ENCODE measurements at regions not wholly inside any gene's neighbourhood (a gene's known extent, or its start where the extent isn't known, plus 50 kb on each side); places are given as distances from the start of the nearest gene placed in this dataset.

GRCh38 chr7:94054130-94054529 is 50.0 kb upstream of the BET1 start:
- no peaks in the 10 kb centered on the region for H3K9me3 ChIP-seq (ENCODE audit: insufficient read depth, low read depth, low read length)
- H3K27me3 ChIP-seq (ENCODE audit: insufficient read depth, low read length): no peaks in the 10 kb centered on the region
- H3K4me1 ChIP-seq (ENCODE audit: insufficient read depth, low read length): peaks cover 13% of the 10 kb centered on the region
- H3K4me3 ChIP-seq (ENCODE audit: low read length): no peak overlapping the region
- H3K36me3 ChIP-seq (ENCODE audit: insufficient read depth, low read depth, low read length): no peaks in the 10 kb centered on the region
- no peak overlapping the region for H3K9ac ChIP-seq (ENCODE audit: low read depth, low read length)
- no peak overlapping the region for H3K27ac ChIP-seq (ENCODE audit: low read length)

GRCh38 chr7:94055963-94056362 is 51.8 kb upstream of the BET1 start:
- no peak overlapping the region for H3K4me3 ChIP-seq (ENCODE audit: low read length)
- no peak overlapping the region for H3K27ac ChIP-seq (ENCODE audit: low read length)
- no peaks in the 10 kb centered on the region for H3K27me3 ChIP-seq (ENCODE audit: insufficient read depth, low read length)
- H3K9ac ChIP-seq (ENCODE audit: low read depth, low read length): no peak overlapping the region
- H3K4me1 ChIP-seq (ENCODE audit: insufficient read depth, low read length): peaks cover 9% of the 10 kb centered on the region
- no peaks in the 10 kb centered on the region for H3K36me3 ChIP-seq (ENCODE audit: insufficient read depth, low read depth, low read length)
- no peaks in the 10 kb centered on the region for H3K9me3 ChIP-seq (ENCODE audit: insufficient read depth, low read depth, low read length)

GRCh38 chr7:94056796-94057207 is 52.6 kb upstream of the BET1 start:
- Histone ChIP-seq H3K27ac (ENCODE audit: low read length) (no peak overlapping the region), H3K4me1 (ENCODE audit: insufficient read depth, low read length) (peaks cover 9% of the 10 kb centered on the region), H3K9ac (ENCODE audit: low read depth, low read length) (no peak overlapping the region), H3K9me3 (ENCODE audit: insufficient read depth, low read depth, low read length) (no peaks in the 10 kb centered on the region), H3K27me3 (ENCODE audit: insufficient read depth, low read length) (no peaks in the 10 kb centered on the region), H3K4me3 (ENCODE audit: low read length) (no peak overlapping the region), H3K36me3 (ENCODE audit: insufficient read depth, low read depth, low read length) (no peaks in the 10 kb centered on the region)

- Histone ChIP-seq H3K9ac (ENCODE audit: low read depth, low read length) (no peak overlapping the region), H3K27me3 (ENCODE audit: insufficient read depth, low read length) (no peaks in the 10 kb centered on the region), H3K36me3 (ENCODE audit: insufficient read depth, low read depth, low read length) (no peaks in the 10 kb centered on the region), H3K9me3 (ENCODE audit: insufficient read depth, low read depth, low read length) (no peaks in the 10 kb centered on the region), H3K4me3 (ENCODE audit: low read length) (no peak overlapping the region), H3K4me1 (ENCODE audit: insufficient read depth, low read length) (peaks cover 7% of the 10 kb centered on the region), H3K27ac (ENCODE audit: low read length) (no peak overlapping the region)
Observed at GRCh38 chr7:94057955-94058354, 53.8 kb upstream of the BET1 start.

GRCh38 chr7:94059746-94060145 is 55.6 kb upstream of the BET1 start:
- no peaks in the 10 kb centered on the region for H3K4me1 ChIP-seq (ENCODE audit: insufficient read depth, low read length)
- no peak overlapping the region for H3K4me3 ChIP-seq (ENCODE audit: low read length)
- no peak overlapping the region for H3K27ac ChIP-seq (ENCODE audit: low read length)
- no peak overlapping the region for H3K9ac ChIP-seq (ENCODE audit: low read depth, low read length)
- H3K9me3 ChIP-seq (ENCODE audit: insufficient read depth, low read depth, low read length): no peaks in the 10 kb centered on the region
- H3K27me3 ChIP-seq (ENCODE audit: insufficient read depth, low read length): no peaks in the 10 kb centered on the region
- H3K36me3 ChIP-seq (ENCODE audit: insufficient read depth, low read depth, low read length): no peaks in the 10 kb centered on the region

GRCh38 chr7:94060752-94061151 is 56.6 kb upstream of the BET1 start:
- Histone ChIP-seq H3K4me1 (ENCODE audit: insufficient read depth, low read length) (no peaks in the 10 kb centered on the region), H3K9me3 (ENCODE audit: insufficient read depth, low read depth, low read length) (no peaks in the 10 kb centered on the region), H3K4me3 (ENCODE audit: low read length) (no peak overlapping the region), H3K27ac (ENCODE audit: low read length) (no peak overlapping the region), H3K36me3 (ENCODE audit: insufficient read depth, low read depth, low read length) (no peaks in the 10 kb centered on the region), H3K27me3 (ENCODE audit: insufficient read depth, low read length) (no peaks in the 10 kb centered on the region), H3K9ac (ENCODE audit: low read depth, low read length) (no peak overlapping the region)

- H3K36me3 ChIP-seq (ENCODE audit: insufficient read depth, low read depth, low read length): no peaks in the 10 kb centered on the region
- H3K4me3 ChIP-seq (ENCODE audit: low read length): no peak overlapping the region
- no peaks in the 10 kb centered on the region for H3K4me1 ChIP-seq (ENCODE audit: insufficient read depth, low read length)
- no peaks in the 10 kb centered on the region for H3K9me3 ChIP-seq (ENCODE audit: insufficient read depth, low read depth, low read length)
- no peaks in the 10 kb centered on the region for H3K27me3 ChIP-seq (ENCODE audit: insufficient read depth, low read length)
- no peak overlapping the region for H3K9ac ChIP-seq (ENCODE audit: low read depth, low read length)
- H3K27ac ChIP-seq (ENCODE audit: low read length): no peak overlapping the region
Observed at GRCh38 chr7:94061326-94061725, 57.2 kb upstream of the BET1 start.

GRCh38 chr7:94062372-94062771 is 58.2 kb upstream of the BET1 start:
- H3K27ac ChIP-seq (ENCODE audit: low read length): no peak overlapping the region
- no peak overlapping the region for H3K4me3 ChIP-seq (ENCODE audit: low read length)
- no peaks in the 10 kb centered on the region for H3K4me1 ChIP-seq (ENCODE audit: insufficient read depth, low read length)
- no peaks in the 10 kb centered on the region for H3K9me3 ChIP-seq (ENCODE audit: insufficient read depth, low read depth, low read length)
- H3K27me3 ChIP-seq (ENCODE audit: insufficient read depth, low read length): no peaks in the 10 kb centered on the region
- no peaks in the 10 kb centered on the region for H3K36me3 ChIP-seq (ENCODE audit: insufficient read depth, low read depth, low read length)
- no peak overlapping the region for H3K9ac ChIP-seq (ENCODE audit: low read depth, low read length)

- H3K27ac ChIP-seq (ENCODE audit: low read length): no peak overlapping the region
- no peaks in the 10 kb centered on the region for H3K27me3 ChIP-seq (ENCODE audit: insufficient read depth, low read length)
- no peaks in the 10 kb centered on the region for H3K4me1 ChIP-seq (ENCODE audit: insufficient read depth, low read length)
- H3K36me3 ChIP-seq (ENCODE audit: insufficient read depth, low read depth, low read length): no peaks in the 10 kb centered on the region
- H3K4me3 ChIP-seq (ENCODE audit: low read length): no peak overlapping the region
- no peaks in the 10 kb centered on the region for H3K9me3 ChIP-seq (ENCODE audit: insufficient read depth, low read depth, low read length)
- H3K9ac ChIP-seq (ENCODE audit: low read depth, low read length): no peak overlapping the region
Observed at GRCh38 chr7:94064541-94065191, 60.5 kb upstream of the BET1 start.

GRCh38 chr7:94067047-94067446 is 62.9 kb upstream of the BET1 start:
- H3K27ac ChIP-seq (ENCODE audit: low read length): no peak overlapping the region
- H3K27me3 ChIP-seq (ENCODE audit: insufficient read depth, low read length): no peaks in the 10 kb centered on the region
- H3K4me1 ChIP-seq (ENCODE audit: insufficient read depth, low read length): no peaks in the 10 kb centered on the region

GRCh38 chr7:94067506-94067905 is 63.4 kb upstream of the BET1 start:
- no peak overlapping the region for H3K9ac ChIP-seq (ENCODE audit: low read depth, low read length)
- H3K4me3 ChIP-seq (ENCODE audit: low read length): no peak overlapping the region
- H3K27ac ChIP-seq (ENCODE audit: low read length): no peak overlapping the region
- H3K36me3 ChIP-seq (ENCODE audit: insufficient read depth, low read depth, low read length): no peaks in the 10 kb centered on the region
- no peaks in the 10 kb centered on the region for H3K27me3 ChIP-seq (ENCODE audit: insufficient read depth, low read length)
- H3K4me1 ChIP-seq (ENCODE audit: insufficient read depth, low read length): no peaks in the 10 kb centered on the region
- H3K9me3 ChIP-seq (ENCODE audit: insufficient read depth, low read depth, low read length): no peaks in the 10 kb centered on the region

More at GRCh38 chr7:94067047-94067446, 62.9 kb upstream of the BET1 start:
- Histone ChIP-seq H3K9me3 (ENCODE audit: insufficient read depth, low read depth, low read length) (no peaks in the 10 kb centered on the region), H3K9ac (ENCODE audit: low read depth, low read length) (no peak overlapping the region), H3K36me3 (ENCODE audit: insufficient read depth, low read depth, low read length) (no peaks in the 10 kb centered on the region), H3K4me3 (ENCODE audit: low read length) (no peak overlapping the region)

GRCh38 chr7:94069162-94069739 is 65.1 kb upstream of the BET1 start:
- Histone ChIP-seq H3K4me3 (ENCODE audit: low read length) (no peak overlapping the region), H3K36me3 (ENCODE audit: insufficient read depth, low read depth, low read length) (no peaks in the 10 kb centered on the region), H3K9ac (ENCODE audit: low read depth, low read length) (no peak overlapping the region), H3K9me3 (ENCODE audit: insufficient read depth, low read depth, low read length) (no peaks in the 10 kb centered on the region), H3K27me3 (ENCODE audit: insufficient read depth, low read length) (no peaks in the 10 kb centered on the region), H3K27ac (ENCODE audit: low read length) (no peak overlapping the region), H3K4me1 (ENCODE audit: insufficient read depth, low read length) (no peaks in the 10 kb centered on the region)
